ENCODE measurements at regions not wholly inside any gene's neighbourhood (a gene's known extent, or its start where the extent isn't known, plus 50 kb on each side); places are given as distances from the start of the nearest gene placed in this dataset.

DNA sequence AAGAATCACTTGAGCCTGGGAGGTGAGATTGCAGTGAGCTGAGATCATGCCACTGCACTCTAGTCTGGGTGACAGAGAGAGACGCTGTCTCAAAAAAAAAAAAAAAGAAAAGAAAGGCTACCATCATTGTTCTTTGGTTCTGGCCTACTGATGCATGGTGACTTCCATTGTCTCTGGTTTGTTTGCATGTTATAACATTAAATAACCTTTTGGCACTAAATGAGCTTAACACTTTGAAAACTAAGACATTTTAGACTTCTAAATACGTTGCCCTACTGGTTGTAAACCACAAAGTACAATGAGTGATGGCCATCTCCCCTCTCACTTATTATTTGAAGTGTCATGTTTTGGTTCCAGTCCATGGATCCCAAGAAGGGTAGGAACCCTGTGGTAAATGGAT lies 152.9 kb upstream of the CPM start:
- Mint-ChIP-seq H3K4me3 (ENCODE audit: low read depth) (no peak overlapping the region), H3K4me1 (ENCODE audit: low read depth) (peaks cover 9% of the 10 kb centered on the region)

DNA sequence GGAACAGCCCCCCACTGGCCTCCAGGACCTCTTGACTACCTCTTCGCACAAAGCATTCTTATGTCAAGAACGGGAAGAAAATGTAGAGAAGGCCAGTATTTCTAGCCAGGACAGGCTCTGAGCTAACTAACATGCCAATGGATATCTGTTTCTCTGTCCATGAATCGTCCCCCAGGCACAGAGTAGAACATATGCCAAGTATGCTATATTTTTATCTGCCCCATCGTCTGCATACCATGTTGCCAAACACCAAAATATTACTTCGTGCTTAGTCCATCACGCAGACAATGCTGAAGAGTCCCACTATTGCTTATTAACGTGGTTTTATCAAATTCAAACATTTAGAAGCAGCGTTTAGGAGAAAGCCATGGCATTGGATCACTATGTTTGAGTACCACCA lies 151.4 kb upstream of the CPSF6 start:
- Mint-ChIP-seq H3K9me3 (ENCODE audit: low read depth) (no peaks in the 10 kb centered on the region), H3K27ac (no peak overlapping the region)
- TF ChIP-seq CTCF (IDR thresholded peaks at IDR 0.05; ENCODE audit: unreplicated experiment): no peak

More for the DNA sequence above, 152.9 kb upstream of the CPM start:
- H3K27me3 Mint-ChIP-seq: no peaks in the 10 kb centered on the region
- DNase-seq (ENCODE audit: low spot score, unreplicated experiment): no peak
- H3K9me3 Mint-ChIP-seq (ENCODE audit: low read depth): no peaks in the 10 kb centered on the region
- H3K27ac Mint-ChIP-seq: no peak overlapping the region
- H3K36me3 Mint-ChIP-seq (ENCODE audit: insufficient read depth): no peaks in the 10 kb centered on the region
- no peak for TF ChIP-seq CTCF (IDR thresholded peaks at IDR 0.05; ENCODE audit: unreplicated experiment)

GRCh38 chr12:69090722-69091121 lies 148.6 kb upstream of the CPSF6 start:
- Mint-ChIP-seq H3K27ac (no peak overlapping the region), H3K4me3 (ENCODE audit: low read depth) (no peak overlapping the region), H3K4me1 (ENCODE audit: low read depth) (peaks cover 4% of the 10 kb centered on the region), H3K36me3 (ENCODE audit: insufficient read depth) (no peaks in the 10 kb centered on the region), H3K9me3 (ENCODE audit: low read depth) (no peaks in the 10 kb centered on the region), H3K27me3 (peaks cover 2% of the 10 kb centered on the region)
- no peak for DNase-seq (ENCODE audit: low spot score, unreplicated experiment)
- no peak for TF ChIP-seq CTCF (IDR thresholded peaks at IDR 0.05; ENCODE audit: unreplicated experiment)

More for the DNA sequence above, 151.4 kb upstream of the CPSF6 start:
- H3K4me1 Mint-ChIP-seq (ENCODE audit: low read depth): peaks cover 13% of the 10 kb centered on the region
- H3K36me3 Mint-ChIP-seq (ENCODE audit: insufficient read depth): no peaks in the 10 kb centered on the region
- no peaks in the 10 kb centered on the region for H3K27me3 Mint-ChIP-seq
- no peak overlapping the region for H3K4me3 Mint-ChIP-seq (ENCODE audit: low read depth)
- no peak for DNase-seq (ENCODE audit: low spot score, unreplicated experiment)

- peaks cover 4% of the 10 kb centered on the region for H3K4me1 Mint-ChIP-seq (ENCODE audit: low read depth)
- H3K27ac Mint-ChIP-seq: no peak overlapping the region
- H3K27me3 Mint-ChIP-seq: peaks cover 2% of the 10 kb centered on the region
- H3K4me3 Mint-ChIP-seq (ENCODE audit: low read depth): no peak overlapping the region
- TF ChIP-seq CTCF (IDR thresholded peaks at IDR 0.05; ENCODE audit: unreplicated experiment): no peak
- no peaks in the 10 kb centered on the region for H3K36me3 Mint-ChIP-seq (ENCODE audit: insufficient read depth)
- no peak for DNase-seq (ENCODE audit: low spot score, unreplicated experiment)
- H3K9me3 Mint-ChIP-seq (ENCODE audit: low read depth): no peaks in the 10 kb centered on the region
These were observed 147.8 kb upstream of the CPSF6 start for GRCh38 chr12:69091442-69092017.

DNA sequence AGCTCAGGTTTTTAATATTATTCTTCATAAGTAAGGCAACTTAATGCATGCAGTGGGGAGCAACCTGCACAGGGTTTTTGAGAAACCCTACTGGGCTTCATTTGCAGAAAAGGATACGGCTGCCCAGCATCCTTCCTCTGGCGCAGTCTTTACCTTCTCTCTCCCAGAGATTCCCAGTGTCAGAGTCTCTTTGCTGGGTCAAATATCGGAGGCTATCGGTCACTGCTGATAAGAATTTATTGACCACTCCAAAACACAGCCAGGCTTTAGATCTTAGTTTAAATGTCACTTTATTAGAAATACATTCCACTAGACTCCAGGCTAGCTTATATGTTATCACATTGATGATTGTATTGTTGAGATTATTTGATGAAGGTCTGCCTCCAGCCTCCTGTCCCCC lies 147.2 kb upstream of the CPSF6 start:
- no peaks in the 10 kb centered on the region for H3K36me3 Mint-ChIP-seq (ENCODE audit: insufficient read depth)
- H3K9me3 Mint-ChIP-seq (ENCODE audit: low read depth): no peaks in the 10 kb centered on the region
- no peak overlapping the region for H3K27ac Mint-ChIP-seq
- no peak overlapping the region for H3K4me3 Mint-ChIP-seq (ENCODE audit: low read depth)
- H3K27me3 Mint-ChIP-seq: peaks cover 2% of the 10 kb centered on the region
- peaks cover 4% of the 10 kb centered on the region for H3K4me1 Mint-ChIP-seq (ENCODE audit: low read depth)
- no peak for TF ChIP-seq CTCF (IDR thresholded peaks at IDR 0.05; ENCODE audit: unreplicated experiment)
- DNase-seq (ENCODE audit: low spot score, unreplicated experiment): no peak
